GM18858 (cell line): ENCODE measurements at regions not wholly inside any gene's neighbourhood (a gene's known extent, or its start where the extent isn't known, plus 50 kb on each side); places are given as distances from the start of the nearest gene placed in this dataset.
"Not testable (repeated sequence)": the region's sequence is repeated elsewhere in the genome, so short reads cannot be mapped to it uniquely, and the experiment has no call there.

ENCODE experiments used
- ATAC-seq: cut with Tn5 transposase; IDR thresholded peaks from one replicate; pipeline ENCODE4 v1.9.1; 2021; ENCODE audit not compliant: unreplicated experiment

GRCh38 chr10:124245806-124246440, 152.5 kb upstream of the CHST15 start:
- ATAC-seq, result no peak

- no peak for ATAC-seq
These were observed 151.8 kb upstream of the CHST15 start for GRCh38 chr10:124245191-124245590.

- ATAC-seq, result no peak
These were observed 151.0 kb upstream of the CHST15 start for GRCh38 chr10:124244256-124244877.

GRCh38 chr10:124243702-124244121, 150.3 kb upstream of the CHST15 start:
- ATAC-seq, result no peak

DNA sequence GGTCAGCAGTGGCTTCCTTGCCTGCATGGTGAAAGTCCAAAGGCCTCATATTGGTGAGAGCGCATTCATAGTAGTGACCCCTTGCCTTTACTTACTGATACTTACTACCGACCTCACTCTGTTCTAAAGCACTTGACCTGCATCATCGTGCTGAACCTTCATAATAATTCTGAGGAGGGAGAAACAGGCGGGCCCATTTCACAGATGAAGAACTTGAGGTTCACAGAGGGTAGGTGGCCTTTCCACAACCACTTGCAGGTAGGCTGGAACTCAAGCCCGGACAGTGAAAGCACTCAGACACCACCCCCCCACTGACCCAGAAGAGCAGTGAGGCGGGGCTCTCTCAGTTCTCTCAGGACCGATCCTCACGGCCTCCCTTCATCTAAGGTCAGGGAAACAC, 149.4 kb upstream of the CHST15 start:
- ATAC-seq, result no peak

GRCh38 chr10:124242365-124242764, 149.0 kb upstream of the CHST15 start:
- no peak for ATAC-seq

GRCh38 chr10:124241510-124241909, 148.1 kb upstream of the CHST15 start:
- ATAC-seq, result not testable (repeated sequence)

GRCh38 chr10:124240839-124241291, 147.5 kb upstream of the CHST15 start:
- ATAC-seq, result no peak

DNA sequence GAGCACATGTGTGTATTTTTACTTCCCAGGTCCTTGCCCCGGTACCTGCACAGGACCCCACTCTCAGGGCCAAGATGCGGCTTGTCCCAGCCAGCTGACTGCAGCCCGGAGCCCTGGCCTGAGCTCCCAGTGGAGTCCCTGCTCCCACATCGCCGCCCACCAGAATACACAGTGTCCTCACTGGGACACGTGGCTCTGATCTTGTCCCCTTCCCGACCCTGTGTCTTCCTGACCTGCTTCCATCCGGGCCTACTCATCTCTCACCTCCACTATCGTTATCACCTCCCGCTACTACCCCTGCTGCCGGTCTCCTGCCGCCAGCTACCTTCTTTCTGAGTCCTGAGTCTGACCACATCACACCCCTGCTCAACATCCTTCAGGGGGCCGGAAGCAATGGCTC, 146.3 kb upstream of the CHST15 start:
- no peak for ATAC-seq

GRCh38 chr10:124239134-124239533, 145.7 kb upstream of the CHST15 start:
- ATAC-seq, result no peak

- ATAC-seq, result no peak
These were observed 145.0 kb upstream of the CHST15 start for GRCh38 chr10:124238367-124238766.

- ATAC-seq, result no peak
These were observed 144.0 kb upstream of the CHST15 start for GRCh38 chr10:124237282-124237961.

GRCh38 chr10:124236816-124237215, 143.4 kb upstream of the CHST15 start:
- ATAC-seq, result no peak

DNA sequence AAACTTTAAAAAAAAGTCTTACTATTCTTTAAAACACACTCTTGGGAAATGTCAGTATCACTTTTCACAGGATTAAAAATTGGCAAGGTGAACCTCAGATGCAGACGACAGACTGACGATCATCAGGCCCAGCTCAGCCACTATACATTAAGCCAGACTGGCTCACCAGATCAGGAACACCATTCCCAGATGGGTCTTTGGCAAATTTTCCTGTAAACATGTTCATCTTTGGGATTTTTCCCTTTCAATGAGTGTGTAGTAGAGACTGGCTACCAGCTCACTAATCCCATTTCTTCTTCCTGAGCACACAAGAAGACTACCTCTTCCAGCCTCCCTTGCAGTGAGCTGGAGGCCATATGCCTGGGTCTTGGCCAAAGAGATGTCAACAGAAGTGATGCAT, 142.7 kb upstream of the CHST15 start:
- no peak for ATAC-seq

DNA sequence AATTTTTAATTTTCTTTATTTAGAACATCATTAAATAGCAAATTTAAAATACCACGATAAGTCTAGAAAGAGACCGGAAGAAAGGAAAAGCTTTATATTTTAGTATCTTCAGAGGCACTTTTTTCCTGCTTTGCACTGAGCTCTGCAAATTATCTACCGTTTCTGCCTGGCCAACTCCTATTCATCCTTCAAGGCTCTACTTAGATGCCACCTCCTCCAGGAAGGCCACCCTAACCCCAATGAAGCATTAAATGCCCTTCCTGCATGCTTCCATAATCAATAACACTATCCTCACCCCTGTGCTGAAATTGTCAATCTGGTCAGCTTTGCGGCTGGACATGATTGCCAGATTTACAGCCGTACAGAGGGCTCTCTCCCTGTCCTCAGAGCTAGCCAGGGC, 141.8 kb upstream of the CHST15 start:
- ATAC-seq, result no peak

DNA sequence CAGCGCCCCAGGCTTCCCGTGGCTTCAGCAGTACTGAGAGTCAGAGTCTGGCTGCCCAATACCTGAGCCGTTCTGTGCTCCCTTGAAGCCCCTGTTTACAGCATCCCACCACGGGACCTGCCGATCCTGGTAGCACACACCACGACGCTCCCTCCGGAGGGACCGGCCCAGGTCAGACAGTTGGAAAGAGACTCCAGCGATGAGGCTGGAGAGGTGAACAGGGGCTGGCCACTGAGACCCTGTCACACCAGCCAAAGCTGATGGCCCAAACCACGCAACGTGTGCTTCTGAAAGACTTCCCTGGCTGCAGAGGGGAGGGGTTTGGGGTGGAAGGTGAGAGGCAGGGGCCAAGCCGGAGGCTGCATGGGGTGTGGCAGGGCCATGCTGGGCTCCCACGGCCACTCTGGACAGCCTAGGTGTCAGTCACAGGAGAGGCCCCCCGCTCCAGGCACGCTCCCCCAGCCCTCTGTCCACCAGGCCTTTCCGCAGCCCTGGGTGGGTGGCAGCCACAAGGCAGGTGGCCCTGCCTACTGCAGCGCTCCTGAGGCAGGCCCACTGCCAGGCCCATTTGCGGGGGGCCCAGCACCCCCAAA, 140.2 kb upstream of the CHST15 start:
- ATAC-seq, result no peak

DNA sequence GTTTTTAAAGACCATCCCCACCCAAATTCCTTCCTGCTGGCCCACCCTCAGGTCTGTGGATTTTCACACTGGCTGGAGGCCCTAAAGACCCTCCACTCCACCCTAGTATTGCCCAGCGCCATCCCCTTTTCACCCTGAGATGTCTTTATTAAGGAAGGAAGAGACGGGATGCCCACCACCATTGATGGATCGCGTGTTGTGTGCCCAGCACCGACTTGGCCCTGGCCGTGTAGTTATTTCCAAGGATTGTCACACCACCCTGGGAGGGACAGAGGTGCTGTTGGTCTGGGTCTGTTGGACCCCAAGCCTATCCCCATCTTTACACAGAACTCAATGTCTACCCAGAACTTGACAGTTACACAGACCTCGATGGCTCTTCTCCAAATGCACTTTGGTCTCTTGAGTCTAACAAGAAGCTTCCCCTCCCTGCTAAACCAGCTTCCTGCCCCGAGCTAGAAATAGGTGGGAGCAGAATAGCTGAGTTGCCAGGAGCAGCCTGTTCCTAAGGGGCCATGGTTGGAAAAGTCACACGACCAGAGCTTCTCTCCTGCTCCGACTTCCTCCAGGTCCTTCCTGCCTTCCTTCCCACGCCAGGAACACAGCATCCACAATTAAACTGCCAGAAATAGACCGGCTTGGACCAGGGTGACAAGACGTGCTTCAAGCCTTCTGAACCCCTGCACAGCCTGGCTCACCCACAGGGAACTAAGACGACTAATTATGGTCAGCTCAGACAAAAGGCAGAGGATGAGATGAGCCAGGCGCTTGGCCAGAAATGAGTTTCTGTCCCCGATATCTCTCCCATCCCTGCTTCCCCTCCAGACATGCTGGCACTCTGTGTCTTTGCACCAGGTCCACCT, 139.5 kb upstream of the CHST15 start:
- no peak for ATAC-seq

DNA sequence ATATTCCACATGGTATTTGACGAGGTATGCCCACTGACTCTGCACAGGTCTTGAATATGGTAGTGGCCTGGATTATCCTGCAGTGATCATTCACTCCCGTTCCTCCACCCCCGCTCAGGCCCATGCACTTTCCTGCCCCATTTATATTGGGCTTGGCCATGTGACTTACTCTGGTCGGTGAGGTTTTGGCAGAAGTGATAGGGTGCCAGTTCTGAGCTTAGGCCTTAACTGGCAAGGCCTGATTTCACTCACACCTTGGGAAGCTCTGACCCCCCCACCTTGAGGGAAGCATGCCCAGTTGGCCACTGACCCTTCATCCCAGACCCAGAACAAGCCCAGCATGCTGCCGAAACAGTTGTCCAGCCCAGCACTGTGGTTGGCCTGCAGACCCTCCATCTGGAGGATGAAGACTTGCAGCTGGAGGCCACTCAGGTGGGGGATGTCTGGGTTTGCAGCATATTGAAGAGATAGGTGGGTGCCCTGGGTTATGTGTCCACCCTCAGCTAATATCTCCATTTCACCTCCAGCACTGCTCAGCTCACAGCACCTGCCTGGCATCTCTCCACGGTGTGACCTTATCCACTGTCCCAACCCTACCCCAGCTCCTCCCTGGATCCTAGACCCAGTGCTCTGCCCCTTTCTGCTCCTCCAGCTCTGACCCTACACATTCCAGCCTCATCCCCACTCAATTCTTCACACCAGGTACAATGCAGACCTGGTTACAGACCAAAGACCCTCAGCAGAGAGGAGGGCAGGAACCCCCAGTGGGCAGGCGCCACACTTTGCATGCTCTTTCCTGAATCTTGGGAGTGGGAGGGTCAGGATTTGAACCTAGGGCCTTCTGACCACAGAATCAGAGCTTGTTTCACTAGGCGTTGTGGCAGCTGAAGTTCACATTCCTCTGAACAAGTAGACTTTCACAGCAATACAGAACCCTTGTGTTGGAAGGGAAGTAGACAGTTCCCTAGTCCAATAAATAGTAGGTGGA, 138.1 kb upstream of the CHST15 start:
- ATAC-seq, result no peak

DNA sequence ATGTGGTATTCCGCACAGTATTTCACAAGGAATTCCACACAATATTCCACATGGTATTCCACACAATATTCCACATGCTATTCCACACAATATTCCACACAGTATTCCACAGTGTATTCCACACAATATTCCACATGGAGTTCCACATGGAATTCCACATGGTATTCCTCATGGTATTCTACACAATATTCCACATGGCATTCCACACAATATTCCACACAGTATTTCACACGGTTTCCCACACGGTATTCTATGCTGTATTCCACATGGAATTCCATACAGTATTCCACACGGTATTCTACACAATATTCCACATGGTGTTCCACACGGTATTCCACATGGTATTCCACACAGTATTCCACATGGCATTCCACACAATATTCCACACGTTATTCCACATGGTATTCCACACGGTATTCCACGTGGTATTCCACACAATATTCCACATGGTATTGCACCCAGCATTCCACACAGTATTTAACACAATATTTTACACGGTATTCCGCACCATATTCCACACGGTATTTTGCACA, 137.3 kb upstream of the CHST15 start:
- ATAC-seq, result no peak
